ENCODE measurements at regions not wholly inside any gene's neighbourhood (a gene's known extent, or its start where the extent isn't known, plus 50 kb on each side); places are given as distances from the start of the nearest gene placed in this dataset.

GRCh38 chr5:145668714-145669113 is 166.4 kb downstream of the PRELID2 start:
- TF ChIP-seq POLR2A (IDR thresholded peaks at IDR 0.05) (no peak), POLR2AphosphoS5 (IDR thresholded peaks at IDR 0.05) (no peak), EP300 (IDR thresholded peaks at IDR 0.05) (no peak)
- TF ChIP-seq, protein P1, sequence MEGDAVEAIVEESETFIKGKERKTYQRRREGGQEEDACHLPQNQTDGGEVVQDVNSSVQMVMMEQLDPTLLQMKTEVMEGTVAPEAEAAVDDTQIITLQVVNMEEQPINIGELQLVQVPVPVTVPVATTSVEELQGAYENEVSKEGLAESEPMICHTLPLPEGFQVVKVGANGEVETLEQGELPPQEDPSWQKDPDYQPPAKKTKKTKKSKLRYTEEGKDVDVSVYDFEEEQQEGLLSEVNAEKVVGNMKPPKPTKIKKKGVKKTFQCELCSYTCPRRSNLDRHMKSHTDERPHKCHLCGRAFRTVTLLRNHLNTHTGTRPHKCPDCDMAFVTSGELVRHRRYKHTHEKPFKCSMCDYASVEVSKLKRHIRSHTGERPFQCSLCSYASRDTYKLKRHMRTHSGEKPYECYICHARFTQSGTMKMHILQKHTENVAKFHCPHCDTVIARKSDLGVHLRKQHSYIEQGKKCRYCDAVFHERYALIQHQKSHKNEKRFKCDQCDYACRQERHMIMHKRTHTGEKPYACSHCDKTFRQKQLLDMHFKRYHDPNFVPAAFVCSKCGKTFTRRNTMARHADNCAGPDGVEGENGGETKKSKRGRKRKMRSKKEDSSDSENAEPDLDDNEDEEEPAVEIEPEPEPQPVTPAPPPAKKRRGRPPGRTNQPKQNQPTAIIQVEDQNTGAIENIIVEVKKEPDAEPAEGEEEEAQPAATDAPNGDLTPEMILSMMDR (IDR thresholded peaks at IDR 0.05), result no peak

Measured in stomach (tissue), 4 donors.